NCI-H2196 (cell line): ENCODE measurements at regions not wholly inside any gene's neighbourhood (a gene's known extent, or its start where the extent isn't known, plus 50 kb on each side); places are given as distances from the start of the nearest gene placed in this dataset.
"Not testable (repeated sequence)": the region's sequence is repeated elsewhere in the genome, so short reads cannot be mapped to it uniquely, and the experiment has no call there.

Source experiments
- DNase-seq: peaks from one replicate; lab custom pipeline; 2025; ENCODE audit not compliant: unreplicated experiment; lab: John Stamatoyannopoulos, UW

DNA sequence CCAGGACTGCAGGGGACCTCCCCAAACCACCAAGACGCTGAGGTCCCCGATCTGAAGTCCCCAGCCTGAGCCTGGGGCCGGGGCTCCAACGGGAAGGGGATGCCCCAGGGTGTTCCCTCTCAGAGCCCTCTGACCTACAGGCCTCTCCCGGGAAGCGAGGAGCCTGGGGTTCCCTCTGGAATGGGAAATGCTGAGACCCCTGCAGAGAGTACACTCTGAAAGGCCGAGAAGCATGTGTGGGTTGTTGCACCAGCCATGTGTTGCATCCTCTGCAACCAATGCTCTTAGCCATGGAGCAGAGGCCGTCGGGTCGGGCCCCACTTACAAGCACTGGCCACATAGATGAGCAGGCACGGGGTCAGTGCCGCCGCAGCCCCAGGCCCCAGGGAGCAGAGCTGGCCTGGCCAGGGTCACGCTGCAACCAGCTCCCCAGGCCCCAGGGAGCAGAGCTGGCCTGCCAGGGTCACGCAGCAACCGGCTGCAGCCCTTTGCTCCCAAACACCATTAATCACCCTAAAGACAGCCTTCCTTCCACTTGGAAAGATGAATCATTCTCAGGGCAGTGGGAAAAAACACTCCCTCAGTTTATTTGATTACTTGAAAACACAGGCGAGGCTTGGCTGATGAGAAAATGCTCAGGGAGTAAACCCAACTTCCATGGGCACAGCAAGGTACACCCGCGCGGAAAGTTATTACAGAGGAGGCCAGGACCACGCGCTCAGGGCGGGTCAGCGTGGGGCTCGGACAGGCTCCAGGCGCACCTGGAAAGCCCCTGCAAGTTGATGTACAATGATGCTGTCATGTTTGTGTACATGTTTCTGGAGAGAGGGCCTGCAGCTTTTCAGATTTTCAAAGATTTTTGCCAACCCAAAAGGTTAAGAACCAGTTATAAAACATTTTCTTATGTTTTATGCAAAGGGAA lies 78.0 kb upstream of the AFDN start:
- DNase-seq, result no peak

GRCh38 chr6:167750956-167751358 lies 75.8 kb upstream of the AFDN start:
- DNase-seq, result peak; percentile 49

GRCh38 chr6:167751579-167752115 lies 75.1 kb upstream of the AFDN start:
- no peak for DNase-seq

- not testable (repeated sequence) for DNase-seq
Observed at GRCh38 chr6:167753281-167753680, 73.4 kb upstream of the AFDN start.

DNA sequence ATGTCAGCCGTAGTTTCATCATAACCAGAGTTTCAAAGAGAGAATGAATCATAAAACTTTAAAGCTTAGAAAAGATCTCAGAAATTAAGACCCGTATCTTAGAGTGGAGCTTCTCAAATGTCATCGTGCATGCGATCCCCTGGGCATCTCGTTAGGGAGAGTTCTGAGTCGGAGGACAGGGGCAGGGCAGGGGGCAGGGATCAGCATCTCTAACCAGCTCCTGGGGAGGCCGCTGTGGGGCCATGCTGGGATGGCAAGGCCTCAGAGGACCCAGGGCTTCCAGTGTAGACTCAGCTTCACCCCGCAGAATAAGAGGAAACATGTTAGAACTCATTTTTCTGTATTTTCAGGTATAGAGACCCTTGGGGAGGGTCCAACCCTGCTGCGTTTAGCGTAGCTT lies 72.0 kb upstream of the AFDN start:
- DNase-seq, result no peak

DNA sequence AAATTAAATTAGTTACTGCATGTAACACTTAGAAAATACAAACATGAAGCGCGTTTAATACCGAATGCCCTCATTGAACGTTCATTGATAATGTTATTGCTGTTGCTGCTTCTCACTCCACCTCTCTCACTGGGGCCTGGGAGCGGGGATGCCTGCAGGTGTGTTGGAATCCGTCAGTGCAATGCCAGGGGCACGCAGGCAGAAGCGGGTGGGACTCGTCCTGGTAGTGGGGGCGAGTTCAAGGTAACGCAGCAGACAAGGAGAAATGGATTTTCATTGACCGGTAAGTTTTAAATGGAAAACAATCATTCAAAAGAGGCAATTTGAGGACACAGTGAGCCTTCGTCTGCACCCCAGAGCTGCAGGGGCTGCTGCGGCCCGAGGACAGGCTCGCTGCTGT lies 71.2 kb upstream of the AFDN start:
- DNase-seq, result no peak

DNA sequence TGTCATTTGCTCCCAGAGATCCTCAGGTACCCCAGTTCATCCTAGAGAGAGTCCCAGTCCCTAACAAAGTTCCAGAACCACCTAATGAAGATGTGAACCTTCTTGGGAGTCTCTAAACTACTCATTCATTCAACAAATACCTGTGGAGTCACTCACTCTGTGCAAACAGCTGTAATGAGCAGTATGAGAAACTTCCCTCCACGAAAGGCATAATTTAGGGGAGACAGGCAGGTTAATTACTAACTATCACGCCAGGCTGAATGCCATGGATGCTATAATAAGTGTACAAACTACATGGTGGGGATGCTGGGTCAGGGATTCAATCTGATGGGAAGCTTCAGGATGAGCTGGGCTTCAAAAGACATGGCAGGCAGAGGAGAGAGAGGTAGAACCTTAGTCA lies 70.1 kb upstream of the AFDN start:
- DNase-seq, result no peak

DNA sequence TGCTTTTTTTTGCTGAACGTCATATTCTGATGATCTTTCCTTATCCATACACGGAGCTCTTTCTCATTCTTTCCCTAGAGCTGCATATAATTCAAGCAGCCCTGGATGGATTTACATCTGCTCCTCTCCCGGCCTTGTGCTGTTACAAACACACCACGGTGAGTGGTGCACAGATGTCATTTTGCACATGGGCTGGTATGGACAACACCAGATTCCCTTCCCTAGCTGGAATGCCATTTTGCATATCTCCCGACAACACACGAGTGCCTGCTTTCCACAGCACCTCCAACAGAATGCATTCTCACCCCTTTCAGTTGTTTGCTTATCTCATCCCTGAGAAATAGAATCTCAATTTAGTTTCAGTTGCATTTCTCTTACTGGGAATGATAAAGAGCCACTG lies 69.5 kb upstream of the AFDN start:
- DNase-seq, result no peak

GRCh38 chr6:167757821-167758220 lies 68.9 kb upstream of the AFDN start:
- DNase-seq, result no peak

GRCh38 chr6:167758309-167759023 lies 68.2 kb upstream of the AFDN start:
- DNase-seq, result no peak

DNA sequence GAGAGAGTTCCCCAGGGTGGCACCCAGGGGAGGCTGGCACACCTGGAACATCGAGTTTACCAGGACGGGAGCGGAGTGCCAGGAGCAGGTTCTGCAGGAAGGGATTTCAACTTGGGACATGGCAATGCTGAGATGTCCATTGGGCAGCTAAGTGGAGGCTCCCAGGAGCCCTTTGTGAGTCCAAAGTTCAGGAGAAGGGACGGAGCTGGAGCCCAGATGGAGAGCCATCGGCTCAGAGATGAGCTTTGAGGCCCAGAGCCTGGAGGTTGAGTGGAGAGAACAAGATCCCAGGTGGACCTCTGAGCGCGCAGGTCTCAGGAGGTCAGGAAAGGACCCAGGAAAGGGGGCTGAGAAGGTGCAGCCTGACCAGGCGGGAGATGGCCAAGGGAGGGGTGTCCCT lies 67.5 kb upstream of the AFDN start:
- no peak for DNase-seq

DNA sequence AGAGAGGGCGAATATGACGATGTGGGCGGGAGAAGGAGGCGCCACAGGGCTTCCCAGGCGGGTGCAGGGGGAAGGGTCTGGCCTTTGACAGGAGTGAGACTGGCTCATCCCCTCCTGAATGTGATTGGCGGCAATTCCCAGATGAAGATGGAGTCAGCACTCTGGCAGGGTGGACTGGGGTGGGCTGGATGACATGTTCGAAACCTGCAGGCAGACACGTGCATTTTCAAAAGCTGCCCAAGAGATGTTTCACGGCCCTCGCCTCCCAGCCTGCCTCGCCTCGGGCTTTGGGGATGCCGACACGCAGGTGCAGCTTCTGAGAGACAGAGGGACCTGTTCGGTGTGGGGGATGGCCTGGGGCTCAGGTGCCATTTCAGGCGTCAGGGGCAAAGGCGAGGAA lies 66.8 kb upstream of the AFDN start:
- DNase-seq, result no peak

DNA sequence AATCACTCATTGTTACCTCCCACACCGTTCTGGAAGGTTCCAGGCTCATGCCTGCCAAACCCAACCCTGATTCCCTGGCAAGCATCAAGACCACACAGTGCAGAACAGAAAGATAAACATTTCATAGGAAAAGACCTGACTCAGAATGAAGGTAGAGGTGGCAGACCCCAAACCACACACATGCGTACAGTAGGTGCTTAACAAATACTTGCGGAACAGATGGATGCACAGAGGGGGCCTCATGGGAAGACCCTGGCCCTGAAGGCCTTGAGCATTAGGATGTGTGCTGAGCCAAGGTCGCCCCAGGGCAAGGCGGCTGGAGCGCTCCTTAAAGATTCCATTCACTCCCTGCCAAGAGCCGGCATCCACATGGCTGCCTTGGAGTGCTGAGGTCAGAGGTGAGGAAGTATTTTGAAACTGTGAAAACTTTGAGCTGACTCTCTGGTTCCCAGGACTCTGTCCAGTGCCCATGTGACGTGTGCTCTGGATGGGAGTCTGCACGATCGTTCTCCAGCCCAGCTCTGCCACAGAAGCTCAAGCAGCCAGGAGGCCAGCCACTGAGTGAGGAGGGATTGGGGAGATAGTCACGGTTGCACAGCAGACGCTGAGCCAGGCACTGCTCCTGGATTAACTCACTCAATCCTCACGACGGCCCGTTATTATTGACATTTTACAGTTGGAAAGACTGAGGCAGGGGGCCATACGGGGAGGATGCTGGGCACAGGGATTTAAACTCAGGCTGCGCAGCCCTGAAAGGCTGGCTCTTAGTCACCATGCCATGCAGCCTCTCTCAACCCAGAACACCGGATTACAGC lies 65.5 kb upstream of the AFDN start:
- no peak for DNase-seq

- no peak for DNase-seq
Observed at GRCh38 chr6:167761794-167762258, 64.9 kb upstream of the AFDN start.

GRCh38 chr6:167762259-167762962 lies 64.3 kb upstream of the AFDN start:
- DNase-seq, result no peak

GRCh38 chr6:167763056-167763944 lies 63.4 kb upstream of the AFDN start:
- DNase-seq, result no peak

DNA sequence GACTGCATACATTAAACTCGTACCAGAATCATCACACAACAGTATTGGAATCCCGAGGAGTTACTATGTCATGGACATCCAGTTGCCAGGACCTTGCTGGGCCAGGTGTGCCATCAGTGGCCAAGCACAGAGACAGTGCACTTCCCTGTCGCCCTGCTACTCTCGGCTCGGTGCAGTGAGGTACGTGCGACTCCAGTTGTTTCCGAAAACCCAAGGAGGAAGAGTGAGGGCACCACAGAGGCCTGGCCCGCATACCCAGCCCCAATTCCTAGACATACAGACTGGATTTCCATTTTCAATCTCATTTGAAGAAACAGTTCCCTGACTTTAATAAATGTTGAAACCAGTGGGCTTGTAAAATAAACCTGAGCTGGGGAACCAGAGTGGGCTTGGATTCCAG lies 62.5 kb upstream of the AFDN start:
- no peak for DNase-seq

GRCh38 chr6:167764713-167765479 lies 61.8 kb upstream of the AFDN start:
- DNase-seq, result no peak
